Thyroid gland (tissue), 4 donors: ENCODE measurements at regions not wholly inside any gene's neighbourhood (a gene's known extent, or its start where the extent isn't known, plus 50 kb on each side); places are given as distances from the start of the nearest gene placed in this dataset.

Experiments used
- CTCF ChIP-seq, 6 experiments: fragments of 200-600 bp in 3 of 6; fragments of 450-650 bp in 3 of 6; sonication (generic) in 3 of 6; IDR thresholded peaks; one replicate each; pipeline ENCODE4 v1.5.1; 2016 to 2019; ENCODE audit warnings: antibody characterized with exemption in 6 of 6, mild to moderate bottlenecking in 2 of 6, inconsistent platforms in 1 of 6, moderate library complexity in 1 of 6
- POLR2A ChIP-seq, 2 donors: fragments of 450-650 bp; IDR thresholded peaks; one replicate each; pipeline ENCODE4 v1.6.1; 2017; ENCODE audit warnings: antibody characterized with exemption in 2 of 2, mild to moderate bottlenecking in 2 of 2, moderate library complexity in 1 of 2

- TF ChIP-seq CTCF (IDR thresholded peaks at IDR 0.05) (no peak), POLR2A (IDR thresholded peaks at IDR 0.05) (no peak)
Observed at GRCh38 chr9:108014353-108014752, 524.8 kb upstream of the KLF4 start.
